Left lung (tissue), 4 donors: ENCODE measurements at regions not wholly inside any gene's neighbourhood (a gene's known extent, or its start where the extent isn't known, plus 50 kb on each side); places are given as distances from the start of the nearest gene placed in this dataset.

Experiments
- ATAC-seq: fragments of 200-7000 bp; cut with Tn5 transposase; one replicate; pipeline ENCODE4 v1.9.1; 2020; ENCODE audit warnings: moderate library complexity
- DNase-seq, 4 donors: peaks; one replicate each; pipeline ENCODE4 v3.0.0-alpha.2; 2013 to 2020
- H3K27ac ChIP-seq, 2 donors: fragments of 200-600 bp; sonication (generic) in 1 of 2; one replicate each; pipeline versions ENCODE4 v1.5.0 to v1.8.0; 2020 to 2021
- H3K27me3 ChIP-seq, 2 donors: fragments of 200-600 bp; sonication (generic) in 1 of 2; one replicate each; pipeline versions ENCODE4 v1.5.0 to v1.8.0; 2020 to 2021
- H3K36me3 ChIP-seq, 2 donors: fragments of 200-600 bp; sonication (generic) in 1 of 2; one replicate each; pipeline versions ENCODE4 v1.5.0 to v1.8.0; 2020 to 2021
- H3K4me1 ChIP-seq, 2 donors: fragments of 200-600 bp; one replicate each; pipeline ENCODE4 v1.8.0; 2021
- H3K4me3 ChIP-seq, 2 donors: fragments of 200-600 bp; sonication (generic) in 1 of 2; one replicate each; pipeline versions ENCODE4 v1.5.0 to v1.8.0; 2020 to 2021; ENCODE audit warnings: mild to moderate bottlenecking in 1 of 2
- H3K9me3 ChIP-seq, 2 donors: fragments of 200-600 bp; sonication (generic) in 1 of 2; one replicate each; pipeline versions ENCODE4 v1.5.0 to v1.8.0; 2020 to 2021
- CTCF ChIP-seq, 2 donors: fragments of 200-600 bp; sonication (generic) in 1 of 2; IDR thresholded peaks; one replicate each; pipeline versions ENCODE4 v1.5.0 to v1.8.0; 2021; ENCODE audit warnings: antibody characterized with exemption in 2 of 2
- intact Hi-C, 2 donors: fragments of 100-400 bp; cut with DNase I; formaldehyde crosslinking; loops; one replicate each; pipeline versions ENCODE4 v1.11.2 to v1.14.2; 2022
- donor health status: DM: no; HTN: yes; CAD: no.
- donor health status: DM: no; HTN: no; CAD: no.

DNA sequence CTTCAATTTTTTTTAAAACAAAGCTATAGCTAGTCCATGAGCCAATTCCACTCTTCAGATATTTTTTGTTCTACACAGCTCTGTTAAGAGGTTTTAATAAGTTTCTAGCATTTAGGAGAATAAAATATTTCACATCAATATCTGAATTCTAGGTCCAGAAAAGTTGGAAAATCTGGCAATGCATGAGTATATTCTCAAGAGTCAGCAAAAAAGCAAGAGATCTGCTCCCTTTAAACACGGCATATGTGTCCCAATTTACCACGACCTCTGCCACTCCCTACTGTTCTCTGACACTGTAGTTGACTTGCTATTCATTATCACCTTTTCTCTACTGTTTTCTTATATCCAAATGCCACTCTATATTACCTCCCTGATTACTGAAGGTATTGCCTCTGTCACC, 145.1 kb upstream of the TGFBR2 start:
- H3K36me3 ChIP-seq = no peaks in the 10 kb centered on the region
- no peaks in the 10 kb centered on the region for H3K27me3 ChIP-seq
- intact Hi-C loops = no loop called here
- no peak for TF ChIP-seq CTCF (IDR thresholded peaks at IDR 0.05)
- H3K27ac ChIP-seq = no peak overlapping the region
- DNase-seq (no peak), ATAC-seq (no peak)
- H3K4me3 ChIP-seq = no peak overlapping the region
- H3K4me1 ChIP-seq = no peaks in the 10 kb centered on the region
- no peaks in the 10 kb centered on the region for H3K9me3 ChIP-seq

GRCh38 chr3:30462721-30463470, 143.5 kb upstream of the TGFBR2 start:
- Histone ChIP-seq H3K27me3 (no peaks in the 10 kb centered on the region), H3K4me3 (no peak overlapping the region), H3K27ac (no peak overlapping the region), H3K4me1 (no peaks in the 10 kb centered on the region), H3K36me3 (no peaks in the 10 kb centered on the region), H3K9me3 (no peaks in the 10 kb centered on the region)
- TF ChIP-seq CTCF (IDR thresholded peaks at IDR 0.05) = no peak
- no peak for DNase-seq
- intact Hi-C loops = no loop called here
- no peak for ATAC-seq

DNA sequence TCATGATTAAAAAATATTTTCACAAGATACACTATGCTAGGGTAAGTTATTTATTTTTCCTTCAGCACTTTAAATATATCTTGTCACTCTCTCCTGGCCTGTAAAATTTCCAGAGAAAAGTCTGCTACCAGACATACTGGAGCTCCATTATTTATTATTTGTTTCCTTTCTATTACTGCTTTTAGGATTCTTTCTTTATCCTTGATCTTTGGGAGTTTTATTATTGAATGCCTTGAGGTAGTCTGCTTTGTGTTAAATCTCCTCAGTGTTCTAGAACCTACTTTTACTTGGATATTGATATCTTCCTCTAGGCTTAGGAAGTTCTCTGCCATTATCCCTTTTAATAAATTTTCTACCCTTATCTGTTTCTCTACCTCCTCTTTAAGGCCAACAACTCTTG, 142.0 kb upstream of the TGFBR2 start:
- H3K27me3 ChIP-seq = no peaks in the 10 kb centered on the region
- no peak for TF ChIP-seq CTCF (IDR thresholded peaks at IDR 0.05)
- intact Hi-C loops = no loop called here
- ATAC-seq (no peak), DNase-seq (no peak)
- no peaks in the 10 kb centered on the region for H3K36me3 ChIP-seq
- no peaks in the 10 kb centered on the region for H3K9me3 ChIP-seq
- H3K4me3 ChIP-seq = no peak overlapping the region
- H3K4me1 ChIP-seq = no peaks in the 10 kb centered on the region
- no peak overlapping the region for H3K27ac ChIP-seq

DNA sequence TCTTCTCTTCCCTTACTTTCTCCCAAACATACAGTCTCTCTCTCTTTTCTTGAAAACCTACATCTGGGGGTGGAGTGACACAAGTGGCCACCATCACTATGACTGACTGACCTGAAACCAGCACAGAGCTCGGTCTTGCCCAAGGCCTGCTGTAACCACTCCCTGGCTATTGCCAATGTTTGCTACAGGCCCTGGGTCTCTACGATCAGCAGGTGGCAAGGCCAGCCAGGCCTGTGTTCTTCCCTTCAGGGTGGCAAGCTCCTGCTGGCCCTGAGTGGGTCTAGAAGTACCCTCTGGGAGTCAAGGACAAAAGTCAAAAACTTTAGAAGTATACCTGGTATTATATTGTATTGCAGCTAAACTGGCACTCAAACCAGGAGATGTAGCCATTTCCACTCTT, 140.9 kb upstream of the TGFBR2 start:
- Histone ChIP-seq H3K4me1 (peaks cover 0 to 3% of the 10 kb centered on the region in 2 donors), H3K9me3 (no peaks in the 10 kb centered on the region), H3K27ac (no peak overlapping the region), H3K27me3 (no peaks in the 10 kb centered on the region), H3K4me3 (no peak overlapping the region), H3K36me3 (no peaks in the 10 kb centered on the region)
- TF ChIP-seq CTCF (IDR thresholded peaks at IDR 0.05) = no peak
- intact Hi-C loops = no loop called here
- DNase-seq = no peak
- ATAC-seq = no peak

- Histone ChIP-seq H3K9me3 (no peaks in the 10 kb centered on the region), H3K27ac (no peak overlapping the region), H3K27me3 (no peaks in the 10 kb centered on the region), H3K4me1 (peaks cover 0 to 6% of the 10 kb centered on the region in 2 donors), H3K36me3 (no peaks in the 10 kb centered on the region), H3K4me3 (no peak overlapping the region)
- no peak for ATAC-seq
- TF ChIP-seq CTCF (IDR thresholded peaks at IDR 0.05) = no peak
- no peak for DNase-seq
- intact Hi-C loops = no loop called here
Observed at GRCh38 chr3:30467596-30468238, 138.7 kb upstream of the TGFBR2 start.
